ENCODE measurements at regions not wholly inside any gene's neighbourhood (a gene's known extent, or its start where the extent isn't known, plus 50 kb on each side); places are given as distances from the start of the nearest gene placed in this dataset.
A peak's percentile ranks its signal among the peaks of the same experiment; 100 is the strongest.

GRCh38 chr14:23869078-23869719 is 84.4 kb upstream of the DHRS4 start:
- no peak for DNase-seq (ENCODE audit: extremely low spot score)
- ChIA-PET CTCF (no interaction called here), POLR2A (no interaction called here)

GRCh38 chr14:23876160-23876750 is 77.3 kb upstream of the DHRS4 start:
- POLR2A ChIA-PET, result no interaction called here
- CTCF ChIA-PET, result interaction anchor here (0.7 to 1.9 kb wide), 6 partner anchors 10 to 35 kb away, joined by 3 to 4 read pairs (median 4); no protein-coding TSS in a partner anchor
- no peak for TF ChIP-seq CTCF (IDR thresholded peaks at IDR 0.05; ENCODE audit: control extremely low read depth, extremely low read depth, low read depth, missing control alignments)
- DNase-seq (ENCODE audit: extremely low spot score), result no peak

More at GRCh38 chr14:23869078-23869719, 84.4 kb upstream of the DHRS4 start:
- TF ChIP-seq CTCF (IDR thresholded peaks at IDR 0.05; ENCODE audit: control extremely low read depth, extremely low read depth, low read depth, missing control alignments), result no peak

GRCh38 chr14:23877111-23877510 is 76.5 kb upstream of the DHRS4 start:
- ChIA-PET POLR2A (no interaction called here), CTCF (interaction anchor here (0.8 to 1.9 kb wide), 8 partner anchors 9 to 288 kb away, joined by 3 to 4 read pairs (median 4); no protein-coding TSS in a partner anchor)
- DNase-seq (ENCODE audit: extremely low spot score), result no peak
- TF ChIP-seq CTCF (IDR thresholded peaks at IDR 0.05; ENCODE audit: control extremely low read depth, extremely low read depth, low read depth, missing control alignments), result no peak

- DNase-seq (ENCODE audit: extremely low spot score), result peak; percentile 37
- no peak for TF ChIP-seq CTCF (IDR thresholded peaks at IDR 0.05; ENCODE audit: control extremely low read depth, extremely low read depth, low read depth, missing control alignments)
- POLR2A ChIA-PET, result no interaction called here
- CTCF ChIA-PET, result interaction anchor here (0.8 to 1.9 kb wide), 7 partner anchors 10 to 288 kb away, joined by 3 to 4 read pairs (median 4); no protein-coding TSS in a partner anchor
Measured at GRCh38 chr14:23877538-23878180, 75.9 kb upstream of the DHRS4 start.

- POLR2A ChIA-PET, result no interaction called here
- TF ChIP-seq CTCF (IDR thresholded peaks at IDR 0.05; ENCODE audit: control extremely low read depth, extremely low read depth, low read depth, missing control alignments), result no peak
- CTCF ChIA-PET, result interaction anchor here (0.7 to 4.1 kb wide), 4 partner anchors 29 to 292 kb away, joined by 3 to 11 read pairs (median 4); no protein-coding TSS in a partner anchor
- DNase-seq (ENCODE audit: extremely low spot score), result no peak
Measured at GRCh38 chr14:23881282-23881681, 72.3 kb upstream of the DHRS4 start.

GRCh38 chr14:23883684-23884540 is 69.7 kb upstream of the DHRS4 start:
- CTCF ChIA-PET, result interaction anchor here (0.8 to 2.8 kb wide), 5 partner anchors 10 to 252 kb away, joined by 3 to 10 read pairs (median 3); no protein-coding TSS in a partner anchor
- TF ChIP-seq CTCF (IDR thresholded peaks at IDR 0.05; ENCODE audit: control extremely low read depth, extremely low read depth, low read depth, missing control alignments), result no peak
- DNase-seq (ENCODE audit: extremely low spot score), result no peak
- POLR2A ChIA-PET, result no interaction called here

Measured in GM10248 (cell line).